ENCODE measurements at regions not wholly inside any gene's neighbourhood (a gene's known extent, or its start where the extent isn't known, plus 50 kb on each side); places are given as distances from the start of the nearest gene placed in this dataset.

GRCh38 chr7:7131273-7131672, 51.1 kb upstream of the C1GALT1 start:
- Histone ChIP-seq H3K36me3 (no peaks in the 10 kb centered on the region), H3K27ac (no peak overlapping the region), H3K27me3 (no peaks in the 10 kb centered on the region), H3K4me1 (peaks cover 0 to 32% (median 19%) of the 10 kb centered on the region in 4 donors), H3K4me3 (no peak overlapping the region), H3K9me3 (no peaks in the 10 kb centered on the region)
- no peak for DNase-seq
- TF ChIP-seq CTCF (IDR thresholded peaks at IDR 0.05) (no peak), POLR2AphosphoS5 (IDR thresholded peaks at IDR 0.05) (peak in 1 of 3 donors; percentile 24), EP300 (IDR thresholded peaks at IDR 0.05) (no peak), POLR2A (IDR thresholded peaks at IDR 0.05) (no peak)
- 82 to 96% (median 90%) methylated on average over 1 of the region's 1 CpG for WGBS, 5 donors
- intact Hi-C loops (cut with DNase I; ENCODE audit: low total_unique reads) = no loop called here

Small RNA genes in the stretch of these regions (small RNA-seq; reads per million reads assigned to genes)
- gene AC079804.2 = 0 reads per million in 4 donors
- 0 reads per million in 4 donors for gene MIR3683
- gene RF00019 = 0 reads per million in 4 donors
